RWPE1 (cell line): ENCODE measurements at regions not wholly inside any gene's neighbourhood (a gene's known extent, or its start where the extent isn't known, plus 50 kb on each side); places are given as distances from the start of the nearest gene placed in this dataset.
A peak's percentile ranks its signal among the peaks of the same experiment; 100 is the strongest.

ENCODE experiments used
- CTCF ChIA-PET: fragments of 350-600 bp; sonication (Branson Sonifier 250); formaldehyde crosslinking; extraction: SDS; loops from one replicate; lab custom pipeline; 2021; lab: Yijun Ruan, JAX
- POLR2A ChIA-PET: fragments of 400-600 bp; formaldehyde crosslinking; extraction: SDS; loops from one replicate; lab custom pipeline; 2020; ENCODE audit warnings: antibody characterized with exemption; ENCODE audit not compliant: low non-redundant PET; lab: Yijun Ruan, JAX
- DNase-seq: peaks from one replicate; pipeline ENCODE4 v3.0.0; 2012; ENCODE audit warnings: low spot score
- H3K27ac ChIP-seq: fragments of 450-650 bp; 2 replicates; pipeline ENCODE4 v1.5.1; 2017
- TF ChIP-seq, protein P1 (sequence below): fragments of 450-650 bp; conservative IDR thresholded peaks from 2 replicates; pipeline ENCODE4 v1.5.1; 2017; ENCODE audit warnings: low read depth, mild to moderate bottlenecking

- ChIA-PET CTCF (no interaction called here), POLR2A (no interaction called here)
- no peak overlapping the region for H3K27ac ChIP-seq
- TF ChIP-seq, protein P1, sequence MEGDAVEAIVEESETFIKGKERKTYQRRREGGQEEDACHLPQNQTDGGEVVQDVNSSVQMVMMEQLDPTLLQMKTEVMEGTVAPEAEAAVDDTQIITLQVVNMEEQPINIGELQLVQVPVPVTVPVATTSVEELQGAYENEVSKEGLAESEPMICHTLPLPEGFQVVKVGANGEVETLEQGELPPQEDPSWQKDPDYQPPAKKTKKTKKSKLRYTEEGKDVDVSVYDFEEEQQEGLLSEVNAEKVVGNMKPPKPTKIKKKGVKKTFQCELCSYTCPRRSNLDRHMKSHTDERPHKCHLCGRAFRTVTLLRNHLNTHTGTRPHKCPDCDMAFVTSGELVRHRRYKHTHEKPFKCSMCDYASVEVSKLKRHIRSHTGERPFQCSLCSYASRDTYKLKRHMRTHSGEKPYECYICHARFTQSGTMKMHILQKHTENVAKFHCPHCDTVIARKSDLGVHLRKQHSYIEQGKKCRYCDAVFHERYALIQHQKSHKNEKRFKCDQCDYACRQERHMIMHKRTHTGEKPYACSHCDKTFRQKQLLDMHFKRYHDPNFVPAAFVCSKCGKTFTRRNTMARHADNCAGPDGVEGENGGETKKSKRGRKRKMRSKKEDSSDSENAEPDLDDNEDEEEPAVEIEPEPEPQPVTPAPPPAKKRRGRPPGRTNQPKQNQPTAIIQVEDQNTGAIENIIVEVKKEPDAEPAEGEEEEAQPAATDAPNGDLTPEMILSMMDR, result no peak
- no peak for DNase-seq
Observed at GRCh38 chr10:6819301-6819700, 239.2 kb upstream of the PRKCQ start.

GRCh38 chr10:6817770-6818169, 237.7 kb upstream of the PRKCQ start:
- ChIA-PET CTCF (no interaction called here), POLR2A (no interaction called here)
- no peak for DNase-seq
- TF ChIP-seq, protein P1, result no peak
- H3K27ac ChIP-seq, result no peak overlapping the region

DNA sequence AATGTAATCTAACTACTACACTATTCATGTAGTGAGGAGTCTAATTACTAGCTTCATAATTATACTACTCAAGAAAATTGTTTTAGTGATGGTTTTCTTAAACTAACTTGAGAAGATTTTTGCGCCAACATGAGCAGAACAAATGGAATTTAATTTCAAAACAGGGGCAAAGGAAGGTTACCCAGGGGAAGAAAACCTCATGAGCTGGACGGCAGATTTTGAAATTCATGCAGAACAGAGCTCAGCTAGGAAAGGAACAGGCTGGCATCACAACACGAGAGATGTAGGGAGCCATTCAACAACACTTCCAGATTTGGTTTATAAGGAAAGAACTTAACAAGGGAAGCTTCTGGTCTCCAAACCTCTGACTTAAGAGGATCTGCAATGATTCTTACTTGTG, 235.3 kb upstream of the PRKCQ start:
- no peak overlapping the region for H3K27ac ChIP-seq
- no peak for DNase-seq
- TF ChIP-seq, protein P1, result no peak
- ChIA-PET CTCF (no interaction called here), POLR2A (no interaction called here)

- no peak for DNase-seq
- POLR2A ChIA-PET, result no interaction called here
- H3K27ac ChIP-seq, result no peak overlapping the region
- TF ChIP-seq, protein P1, result no peak
- CTCF ChIA-PET, result no interaction called here
Observed at GRCh38 chr10:6813856-6814255, 233.8 kb upstream of the PRKCQ start.

DNA sequence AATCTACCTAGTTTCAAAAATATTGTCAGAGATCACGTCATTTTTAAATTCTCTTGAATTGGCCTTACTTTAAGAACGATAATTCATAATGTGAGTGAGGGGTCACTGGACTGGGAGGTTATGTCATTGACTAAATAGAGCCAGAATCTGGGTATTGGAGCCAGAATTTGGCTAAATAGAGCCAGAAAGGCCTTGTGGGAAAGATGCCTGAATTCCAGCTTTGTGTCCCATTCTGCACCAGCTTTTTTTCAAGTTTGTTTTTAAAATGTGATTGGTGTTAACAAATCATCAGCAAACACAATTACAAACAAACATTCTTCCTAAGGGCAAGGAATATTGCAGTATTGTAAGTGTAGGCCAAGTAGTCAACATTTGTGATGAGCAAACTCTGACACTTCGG, 233.2 kb upstream of the PRKCQ start:
- CTCF ChIA-PET, result no interaction called here
- TF ChIP-seq, protein P1, result no peak
- POLR2A ChIA-PET, result no interaction called here
- DNase-seq, result no peak
- no peak overlapping the region for H3K27ac ChIP-seq

DNA sequence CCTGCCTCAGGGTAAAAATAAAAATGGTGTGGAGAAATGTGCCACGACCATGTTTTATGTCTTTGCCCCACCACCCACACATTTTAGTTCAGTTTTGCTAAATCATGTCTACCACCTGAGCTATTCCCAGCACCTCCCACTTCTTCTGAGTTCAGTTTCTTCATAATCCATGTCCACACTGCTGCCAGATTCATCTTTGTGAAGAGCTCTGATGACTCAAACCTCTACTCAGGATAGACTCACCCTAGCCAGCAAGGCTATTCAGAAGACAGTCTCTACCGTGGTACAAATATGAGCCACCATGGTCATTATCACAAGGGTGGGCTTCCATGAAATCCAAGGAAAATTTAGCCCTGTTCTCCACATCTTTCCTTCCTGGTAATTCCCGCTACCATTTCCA, 231.1 kb upstream of the PRKCQ start:
- peak; percentile 8 for DNase-seq
- TF ChIP-seq, protein P1, result no peak
- POLR2A ChIA-PET, result no interaction called here
- CTCF ChIA-PET, result interaction anchor here (0.6 kb wide), 1 partner anchor 10 kb away, joined by 3 read pairs; no protein-coding TSS in a partner anchor
- no peak overlapping the region for H3K27ac ChIP-seq

DNA sequence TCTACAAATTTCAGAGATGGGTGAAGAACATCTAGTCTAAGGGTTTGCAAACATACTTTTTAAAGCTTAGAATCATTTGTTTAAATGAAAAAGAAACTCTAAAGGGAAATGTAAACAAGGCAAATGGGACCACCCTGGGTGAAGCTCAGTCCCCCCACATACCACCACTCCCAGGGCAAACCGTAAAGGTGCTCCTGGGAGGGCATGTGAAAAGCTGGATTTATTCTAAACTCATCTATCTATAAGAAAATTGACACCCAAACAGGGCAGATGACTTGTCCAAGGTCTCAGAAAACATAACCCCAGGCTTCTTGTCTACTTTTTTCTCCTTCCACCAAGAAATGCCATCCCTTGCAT, 223.3 kb upstream of the PRKCQ start:
- TF ChIP-seq, protein P1, result no peak
- POLR2A ChIA-PET, result no interaction called here
- DNase-seq, result no peak
- CTCF ChIA-PET, result interaction anchor here (1.4 kb wide), 1 partner anchor 17 kb away, joined by 4 read pairs; no protein-coding TSS in a partner anchor
- H3K27ac ChIP-seq, result no peak overlapping the region
